OCI-LY7 (cell line): ENCODE measurements at regions not wholly inside any gene's neighbourhood (a gene's known extent, or its start where the extent isn't known, plus 50 kb on each side); places are given as distances from the start of the nearest gene placed in this dataset.
"Not testable (repeated sequence)": the region's sequence is repeated elsewhere in the genome, so short reads cannot be mapped to it uniquely, and the experiment has no call there.

Experiments used
- BruUV-seq: library from RNA; stranded (reverse); fragments of 400-500 nt; replicated peaks from 2 replicates; lab custom pipeline; 2021; lab: Mats Ljungman, UMichigan
- CTCF ChIA-PET: fragments of 300-600 bp; sonication (Branson Sonifier 250); formaldehyde crosslinking; loops from one replicate; lab custom pipeline; 2022; ENCODE audit warnings: antibody characterized with exemption; ENCODE audit not compliant: unreplicated experiment; lab: Charles Lee
- POLR2A ChIA-PET: fragments of 300-600 bp; sonication (Branson Sonifier 250); formaldehyde crosslinking; loops from one replicate; lab custom pipeline; 2022; ENCODE audit warnings: antibody characterized with exemption; lab: Charles Lee
- DNase-seq: peaks from one replicate; pipeline ENCODE4 v3.0.0-alpha.2; 2015; ENCODE audit warnings: low spot score
- H2AFZ ChIP-seq: fragments of 200-600 bp; sonication (generic), shearing (Covaris generic); 2 replicates; pipeline ENCODE4 v1.6.1; 2014; ENCODE audit warnings: mild to moderate bottlenecking, antibody characterized with exemption, low read length, moderate library complexity
- H3K27ac ChIP-seq: fragments of 200-600 bp; sonication (generic); 2 replicates; pipeline ENCODE4 v1.5.1; 2014; ENCODE audit warnings: mixed run types, low read depth, mild to moderate bottlenecking, moderate library complexity, low read length, inconsistent platforms; ENCODE audit not compliant: poor library complexity, severe bottlenecking
- H3K36me3 ChIP-seq: fragments of 200-600 bp; sonication (generic); 2 replicates; pipeline ENCODE4 v1.6.1; 2014; ENCODE audit warnings: mild to moderate bottlenecking, antibody characterized with exemption, low read length, moderate library complexity, mixed read lengths; ENCODE audit not compliant: insufficient read depth
- H3K4me1 ChIP-seq: fragments of 200-600 bp; sonication (generic); 2 replicates; pipeline ENCODE4 v1.5.1; 2014; ENCODE audit warnings: mild to moderate bottlenecking, low read length; ENCODE audit not compliant: insufficient read depth, poor library complexity, severe bottlenecking
- H3K4me2 ChIP-seq: fragments of 200-600 bp; sonication (generic); 2 replicates; pipeline ENCODE4 v1.6.1; 2014; ENCODE audit warnings: mild to moderate bottlenecking, low read length
- H3K4me3 ChIP-seq: fragments of 200-600 bp; sonication (generic); 2 replicates; pipeline ENCODE4 v1.5.1; 2014; ENCODE audit warnings: mild to moderate bottlenecking, low read depth, low read length; ENCODE audit not compliant: poor library complexity, severe bottlenecking
- H3K79me2 ChIP-seq: fragments of 200-600 bp; sonication (generic); 2 replicates; pipeline ENCODE4 v1.6.1; 2016; ENCODE audit warnings: low read depth, mild to moderate bottlenecking, low read length, moderate library complexity, mixed read lengths; ENCODE audit not compliant: insufficient read depth
- H3K9me2 ChIP-seq: fragments of 200-600 bp; sonication (generic); 2 replicates; pipeline ENCODE4 v1.6.1; 2016; ENCODE audit warnings: mild to moderate bottlenecking, low read length, mixed read lengths; ENCODE audit not compliant: insufficient read depth
- H3K9me3 ChIP-seq: fragments of 200-600 bp; sonication (generic); 2 replicates; pipeline ENCODE4 v1.6.1; 2014; ENCODE audit warnings: mild to moderate bottlenecking, mixed run types, low read length, mixed read lengths
- H4K20me1 ChIP-seq: fragments of 200-600 bp; sonication (generic); 2 replicates; pipeline ENCODE4 v1.6.1; 2014; ENCODE audit warnings: mild to moderate bottlenecking, antibody characterized with exemption, low read length, moderate library complexity, mixed read lengths; ENCODE audit not compliant: insufficient read depth
- CTCF ChIP-seq: fragments of 200-600 bp; sonication (generic); conservative IDR thresholded peaks from 2 replicates; pipeline ENCODE4 v1.5.1; 2014; ENCODE audit warnings: mild to moderate bottlenecking, antibody characterized with exemption, low read length, moderate library complexity, mixed read lengths
- EZH2phosphoT487 ChIP-seq: fragments of 200-600 bp; sonication (generic); IDR thresholded peaks from 2 replicates; pipeline ENCODE4 v1.6.1; 2018; ENCODE audit warnings: low read depth, borderline replicate concordance, mild to moderate bottlenecking, mixed run types, antibody characterized with exemption, low read length, moderate library complexity, mixed read lengths
- intact Hi-C: fragments of 100-400 bp; cut with micrococcal nuclease; formaldehyde crosslinking; loops from one replicate; pipeline ENCODE4 v1.10.0; 2022; ENCODE audit not compliant: unreplicated experiment

- Histone ChIP-seq H3K4me2 (no peak overlapping the region), H4K20me1 (no peaks in the 10 kb centered on the region), H3K4me1 (no peaks in the 10 kb centered on the region), H2AFZ (no peak overlapping the region), H3K9me2 (no peaks in the 10 kb centered on the region), H3K9me3 (no peaks in the 10 kb centered on the region), H3K27ac (no peak overlapping the region), H3K4me3 (no peak overlapping the region), H3K79me2 (no peaks in the 10 kb centered on the region), H3K36me3 (no peaks in the 10 kb centered on the region)
- no peak for DNase-seq
- TF ChIP-seq EZH2phosphoT487 = no peak
- no peak for TF ChIP-seq CTCF
- no TSS peak for BruUV-seq
- intact Hi-C loops = no loop called here
- ChIA-PET POLR2A (no interaction called here), CTCF (no interaction called here)
Observed at GRCh38 chr3:173199568-173199967, 58.5 kb upstream of the SPATA16 start.

GRCh38 chr3:173194868-173195267, 53.8 kb upstream of the SPATA16 start:
- H3K4me1 ChIP-seq, H3K36me3 ChIP-seq, BruUV-seq, H3K79me2 ChIP-seq, POLR2A ChIA-PET, H2AFZ ChIP-seq, intact Hi-C loops, H3K4me3 ChIP-seq, H3K27ac ChIP-seq, H3K9me3 ChIP-seq, H3K4me2 ChIP-seq, CTCF ChIA-PET, H3K9me2 ChIP-seq, H4K20me1 ChIP-seq, DNase-seq: not testable (repeated sequence)

DNA sequence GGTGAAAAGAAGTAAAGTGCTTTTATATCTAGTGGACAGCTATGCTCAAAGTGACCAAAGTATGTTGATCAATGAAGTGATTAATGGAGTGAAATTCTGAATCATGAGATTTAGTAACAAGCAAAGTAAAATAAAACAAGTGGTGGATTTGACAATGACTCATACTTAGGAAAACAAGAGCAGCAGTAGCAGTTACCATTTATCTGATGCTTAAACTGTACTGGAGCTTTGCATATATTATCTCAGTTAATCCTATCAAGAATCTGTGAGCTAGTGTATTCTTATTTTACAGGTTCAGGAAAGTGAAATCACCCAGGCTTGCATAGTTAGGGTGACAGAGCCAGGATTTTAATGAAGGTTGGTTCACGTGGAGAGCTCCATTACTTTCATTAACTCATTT, 50.6 kb upstream of the SPATA16 start:
- no peak for TF ChIP-seq CTCF
- no peak for TF ChIP-seq EZH2phosphoT487
- H3K4me3 ChIP-seq = no peak overlapping the region
- no peak for DNase-seq
- no peak overlapping the region for H2AFZ ChIP-seq
- ChIA-PET CTCF (no interaction called here), POLR2A (interaction anchor here (0.5 kb wide), 1 partner anchor 139 kb away, joined by 3 read pairs; no protein-coding TSS in a partner anchor)
- H3K36me3 ChIP-seq = no peaks in the 10 kb centered on the region
- no peak overlapping the region for H3K4me2 ChIP-seq
- H3K4me1 ChIP-seq = no peaks in the 10 kb centered on the region
- H4K20me1 ChIP-seq = no peaks in the 10 kb centered on the region
- H3K9me3 ChIP-seq = no peaks in the 10 kb centered on the region
- no peaks in the 10 kb centered on the region for H3K9me2 ChIP-seq
- no peak overlapping the region for H3K27ac ChIP-seq
- intact Hi-C loops = no loop called here
- no peaks in the 10 kb centered on the region for H3K79me2 ChIP-seq
- no TSS peak for BruUV-seq
